A673 (cell line): ENCODE measurements at regions not wholly inside any gene's neighbourhood (a gene's known extent, or its start where the extent isn't known, plus 50 kb on each side); places are given as distances from the start of the nearest gene placed in this dataset.

Experiments used
- BruUV-seq: library from RNA; stranded (reverse); fragments of 400-500 nt; replicated peaks from 2 replicates; lab custom pipeline; 2021; lab: Mats Ljungman, UMichigan
- CTCF ChIA-PET: fragments of 300-600 bp; sonication (Branson Sonifier 250); formaldehyde crosslinking; loops from one replicate; lab custom pipeline; 2022; ENCODE audit warnings: antibody characterized with exemption; lab: Charles Lee
- POLR2A ChIA-PET: fragments of 300-600 bp; sonication (Branson Sonifier 250); formaldehyde crosslinking; loops from one replicate; lab custom pipeline; 2022; ENCODE audit warnings: antibody characterized with exemption; ENCODE audit not compliant: low non-redundant PET; lab: Charles Lee
- DNase-seq: peaks from one replicate; pipeline ENCODE4 v3.0.0-alpha.2; 2015; ENCODE audit warnings: low spot score
- H3K27ac ChIP-seq: fragments of 200-600 bp; sonication (generic); 2 replicates; pipeline ENCODE4 v1.5.1; 2016; ENCODE audit warnings: mixed run types, low read depth, mild to moderate bottlenecking, mixed read lengths, antibody characterized with exemption, low read length; ENCODE audit not compliant: poor library complexity, severe bottlenecking
- H3K27me3 ChIP-seq: fragments of 200-600 bp; sonication (generic); replicated peaks from 2 replicates; pipeline ENCODE4 v1.6.1; 2017; ENCODE audit warnings: mixed run types, low read depth, mild to moderate bottlenecking, mixed read lengths, antibody characterized with exemption, low read length; ENCODE audit not compliant: insufficient read depth, poor library complexity
- H3K36me3 ChIP-seq: fragments of 200-600 bp; sonication (generic); 2 replicates; pipeline ENCODE4 v1.6.1; 2016; ENCODE audit warnings: mixed run types, mild to moderate bottlenecking, mixed read lengths, antibody characterized with exemption, low read length; ENCODE audit not compliant: insufficient read depth, poor library complexity, severe bottlenecking
- H3K4me1 ChIP-seq: fragments of 200-600 bp; sonication (generic); 2 replicates; pipeline ENCODE4 v1.6.1; 2017; ENCODE audit warnings: mixed run types, mild to moderate bottlenecking, mixed read lengths, antibody characterized with exemption, low read length; ENCODE audit not compliant: insufficient read depth, poor library complexity, severe bottlenecking
- H3K4me3 ChIP-seq: fragments of 200-600 bp; sonication (generic); 2 replicates; pipeline ENCODE4 v1.5.1; 2016; ENCODE audit warnings: low read depth, mixed run types, mild to moderate bottlenecking, mixed read lengths, low read length; ENCODE audit not compliant: poor library complexity, severe bottlenecking
- H3K9me3 ChIP-seq: fragments of 200-600 bp; sonication (generic); 2 replicates; pipeline ENCODE4 v1.6.1; 2016; ENCODE audit warnings: mixed run types, low read depth, mild to moderate bottlenecking, mixed read lengths, antibody characterized with exemption, low read length; ENCODE audit not compliant: poor library complexity, severe bottlenecking
- CTCF ChIP-seq: fragments of 300-800, 200-600 bp; sonication (generic); conservative IDR thresholded peaks from 2 replicates; pipeline ENCODE4 v1.5.1; 2017; ENCODE audit warnings: low read depth, mild to moderate bottlenecking, antibody characterized with exemption, low read length, moderate library complexity, mixed read lengths
- EZH2 ChIP-seq: fragments of 200-600 bp; sonication (generic); IDR thresholded peaks from 2 replicates; pipeline ENCODE4 v1.6.1; 2017; ENCODE audit warnings: borderline replicate concordance, low read depth, mild to moderate bottlenecking, mixed read lengths, antibody characterized with exemption, low read length; ENCODE audit not compliant: poor library complexity, severe bottlenecking
- intact Hi-C: fragments of 100-400 bp; cut with micrococcal nuclease; formaldehyde crosslinking; loops from one replicate; pipeline ENCODE4 v1.10.0; 2022; ENCODE audit not compliant: unreplicated experiment

- intact Hi-C loops: no loop called here
- ChIA-PET POLR2A (no interaction called here), CTCF (no interaction called here)
- TF ChIP-seq EZH2: no peak
- TF ChIP-seq CTCF: no peak
- H3K4me1 ChIP-seq: no peaks in the 10 kb centered on the region
- no peaks in the 10 kb centered on the region for H3K36me3 ChIP-seq
- no peak overlapping the region for H3K27ac ChIP-seq
- no peaks in the 10 kb centered on the region for H3K9me3 ChIP-seq
- no peaks in the 10 kb centered on the region for H3K27me3 ChIP-seq
- BruUV-seq: no TSS peak
- no peak for DNase-seq
- no peak overlapping the region for H3K4me3 ChIP-seq
These were observed 393.6 kb downstream of the BTBD3 start for GRCh38 chr20:12311094-12311865.

GRCh38 chr20:12315652-12316051, 398.0 kb downstream of the BTBD3 start:
- BruUV-seq: no TSS peak

GRCh38 chr20:12316794-12317193, 399.1 kb downstream of the BTBD3 start:
- Histone ChIP-seq H3K4me3 (no peak overlapping the region), H3K27ac (no peak overlapping the region), H3K36me3 (no peaks in the 10 kb centered on the region), H3K4me1 (no peaks in the 10 kb centered on the region), H3K27me3 (no peaks in the 10 kb centered on the region), H3K9me3 (no peaks in the 10 kb centered on the region)
- TF ChIP-seq EZH2: no peak
- TF ChIP-seq CTCF: no peak
- POLR2A ChIA-PET: no interaction called here
- no TSS peak for BruUV-seq
- intact Hi-C loops: no loop called here
- CTCF ChIA-PET: no interaction called here
- DNase-seq: no peak

More at GRCh38 chr20:12315652-12316051, 398.0 kb downstream of the BTBD3 start:
- no peaks in the 10 kb centered on the region for H3K4me1 ChIP-seq
- H3K9me3 ChIP-seq: no peaks in the 10 kb centered on the region
- TF ChIP-seq EZH2 (no peak), CTCF (no peak)
- H3K4me3 ChIP-seq: no peak overlapping the region
- no peak overlapping the region for H3K27ac ChIP-seq
- no peak for DNase-seq
- intact Hi-C loops: no loop called here
- ChIA-PET POLR2A (no interaction called here), CTCF (no interaction called here)
- no peaks in the 10 kb centered on the region for H3K27me3 ChIP-seq
- no peaks in the 10 kb centered on the region for H3K36me3 ChIP-seq
